ENCODE measurements at regions not wholly inside any gene's neighbourhood (a gene's known extent, or its start where the extent isn't known, plus 50 kb on each side); places are given as distances from the start of the nearest gene placed in this dataset.
"Not testable (repeated sequence)": the region's sequence is repeated elsewhere in the genome, so short reads cannot be mapped to it uniquely, and the experiment has no call there.

DNA sequence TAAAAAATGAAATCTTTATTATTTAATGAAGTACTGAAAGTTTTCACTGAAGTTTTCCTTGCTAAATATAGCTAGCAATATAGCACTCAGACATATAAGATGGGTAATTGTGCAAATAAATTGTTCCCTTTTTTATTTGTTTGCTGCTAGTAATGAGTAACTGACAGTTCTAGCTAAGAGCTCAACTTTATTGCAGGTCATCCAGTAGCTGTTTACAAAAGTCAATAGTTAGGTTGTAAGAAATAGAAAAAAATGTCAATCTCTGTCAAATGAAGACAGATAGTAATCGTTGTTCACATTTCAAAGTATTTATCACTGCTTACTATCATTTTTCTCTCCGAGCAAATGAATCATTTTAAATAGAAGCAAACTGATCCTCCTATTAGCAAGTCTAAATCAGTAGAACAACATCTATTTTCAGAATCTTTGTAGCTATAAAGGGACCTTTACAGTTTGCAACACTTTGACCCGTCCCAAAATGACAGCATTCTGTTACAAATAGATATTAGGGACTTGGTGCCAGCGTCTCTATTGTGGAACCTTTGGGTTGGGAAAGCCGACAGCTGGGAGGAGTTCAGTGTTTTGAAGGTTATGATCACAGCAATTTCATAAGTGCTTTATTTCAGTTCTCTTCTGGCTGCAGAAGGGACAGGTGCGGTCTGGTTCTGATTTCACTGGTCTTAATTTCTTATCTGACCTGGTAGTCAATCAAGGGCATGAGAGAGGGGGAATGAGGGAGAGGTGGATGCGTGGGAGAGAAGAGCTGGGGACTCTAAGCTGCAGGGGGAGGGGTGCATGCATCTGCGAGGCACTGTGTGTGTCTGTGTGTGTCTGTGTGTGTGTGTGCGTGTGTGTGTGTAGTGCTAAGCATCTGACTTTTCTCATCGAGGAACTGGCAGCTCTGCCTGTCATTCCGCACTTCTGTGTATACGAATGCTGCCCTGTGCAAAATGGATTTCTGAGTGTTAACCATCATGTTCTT, 227.9 kb upstream of the PITX2 start:
- peak in 2 of 3 experiments; percentile 63 to 78 for DNase-seq

GRCh38 chr4:110851989-110852388, 229.1 kb upstream of the PITX2 start:
- DNase-seq, result no peak

DNA sequence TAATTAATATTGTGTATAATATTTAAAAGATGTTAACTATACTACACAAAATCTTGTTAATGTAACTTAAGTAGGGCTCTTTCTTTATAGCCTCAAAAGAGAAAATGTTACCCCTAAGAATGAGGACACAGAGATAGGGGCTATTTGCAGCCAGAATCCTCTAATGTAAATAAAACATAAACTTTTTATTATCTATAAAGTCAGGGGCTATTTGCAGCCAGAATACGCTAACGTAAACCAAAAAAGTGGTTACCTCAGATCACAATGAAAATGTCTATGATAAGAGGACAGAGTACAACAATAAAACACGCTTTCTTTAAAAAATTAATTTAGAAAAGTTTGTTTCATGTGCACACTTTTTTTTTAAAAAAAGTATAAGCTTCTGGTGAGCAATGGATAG, 229.9 kb upstream of the PITX2 start:
- DNase-seq, result no peak

DNA sequence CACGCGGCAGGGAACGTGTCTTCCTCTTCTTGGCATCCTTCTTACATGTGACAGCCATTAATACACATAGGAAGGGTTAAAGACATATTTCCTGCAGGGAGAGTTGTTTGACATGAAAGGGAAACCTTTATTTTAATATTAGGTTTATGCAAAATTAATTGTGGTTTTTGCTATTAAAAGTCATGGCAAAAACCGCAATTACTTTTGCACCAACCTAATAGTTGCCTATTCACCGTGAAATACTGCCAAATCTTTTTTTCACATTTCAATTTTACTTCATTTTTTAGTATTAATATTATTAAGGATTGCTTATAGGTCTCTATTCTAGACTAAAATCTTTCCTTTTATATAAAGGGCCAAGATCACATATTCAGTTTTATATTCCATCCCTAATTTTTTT, 230.4 kb upstream of the PITX2 start:
- DNase-seq, result no peak

GRCh38 chr4:110854021-110854678, 231.3 kb upstream of the PITX2 start:
- no peak for DNase-seq

- DNase-seq, result no peak
These were observed 237.2 kb upstream of the PITX2 start for GRCh38 chr4:110860125-110860524.

- DNase-seq, result no peak
These were observed 238.0 kb upstream of the PITX2 start for GRCh38 chr4:110860901-110861300.

DNA sequence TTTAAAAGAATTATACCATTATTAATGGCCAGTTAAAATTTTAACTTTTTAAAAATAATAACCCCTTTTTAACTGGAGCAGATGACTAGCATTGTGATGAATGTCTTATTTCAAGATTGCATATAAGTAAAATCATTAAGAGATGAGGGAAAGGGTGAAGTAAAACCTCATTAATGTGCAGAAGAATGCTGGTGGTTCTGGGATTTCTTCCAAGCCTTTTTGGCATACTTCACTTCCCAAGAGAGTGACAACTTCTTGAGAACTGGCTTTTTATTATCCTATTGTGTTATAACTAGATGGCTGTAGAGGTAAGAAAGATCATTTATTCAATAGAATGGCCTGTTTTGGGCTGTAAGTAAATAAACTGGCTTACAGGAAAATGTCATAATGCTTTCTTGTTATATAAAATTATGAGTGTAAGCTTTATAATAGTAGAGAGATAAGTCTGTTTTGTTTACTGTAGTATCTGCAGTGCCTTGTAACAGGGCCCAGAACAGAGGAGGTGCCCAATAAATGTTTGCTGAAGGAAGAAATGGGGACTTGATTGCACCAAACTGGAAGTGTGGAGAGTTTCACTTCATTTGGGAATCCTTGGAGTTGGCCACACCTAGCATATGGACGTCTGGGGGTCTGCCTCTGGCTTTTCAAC, 242.9 kb upstream of the PITX2 start:
- DNase-seq, result no peak

- DNase-seq, result no peak
These were observed 244.5 kb upstream of the PITX2 start for GRCh38 chr4:110867251-110867960.

DNA sequence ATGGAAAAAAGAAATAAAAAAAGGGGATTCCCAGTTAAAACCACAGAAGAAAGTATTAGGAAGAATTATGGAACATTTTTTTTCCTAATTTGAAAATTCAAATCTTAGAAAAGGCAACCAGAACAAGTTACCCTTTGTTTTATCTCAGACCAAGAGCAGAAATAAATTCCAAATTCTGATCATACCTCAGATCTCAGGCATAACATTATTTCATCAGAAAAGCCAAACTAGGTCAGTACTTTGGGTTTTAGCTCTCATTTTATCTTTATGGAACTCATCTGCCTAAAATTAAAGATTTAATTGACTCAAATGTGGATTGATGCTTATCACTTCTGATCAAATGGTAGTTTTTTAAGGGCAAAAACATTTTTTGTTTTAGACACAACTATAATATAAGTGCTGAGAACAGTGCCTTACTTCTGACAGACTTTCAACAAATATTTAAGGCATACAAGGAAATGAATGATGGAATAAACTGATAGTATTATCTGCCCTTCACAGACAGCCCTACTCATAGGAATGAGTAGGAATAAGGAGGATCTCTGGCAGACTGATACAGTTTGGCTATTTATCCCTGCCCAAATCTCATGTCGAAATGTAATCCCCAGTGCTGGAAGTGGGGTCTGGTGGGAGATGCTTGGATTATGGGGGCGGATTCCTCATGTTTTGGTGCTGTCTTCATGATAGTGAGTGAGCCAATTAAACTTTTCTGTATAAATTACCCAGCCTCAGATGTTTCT, 245.3 kb upstream of the PITX2 start:
- no peak for DNase-seq

DNA sequence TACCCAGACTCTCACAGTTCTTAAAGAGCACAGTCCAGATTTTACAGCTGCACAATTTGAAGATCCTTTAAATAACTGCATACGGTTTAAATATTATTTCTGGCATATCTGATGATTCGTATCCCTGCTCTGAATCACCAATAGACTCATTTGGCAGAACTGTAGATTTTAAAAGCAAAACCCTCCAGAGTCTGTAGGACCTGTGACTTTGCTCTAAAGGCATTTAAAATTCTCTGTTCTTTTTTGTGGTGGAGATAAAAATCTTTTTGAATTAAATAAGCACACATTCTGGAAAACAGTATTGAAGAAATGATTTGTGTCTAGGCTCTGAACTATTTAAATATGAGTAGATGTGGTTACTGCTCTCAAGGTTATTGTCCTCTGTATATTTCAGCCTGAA, 246.2 kb upstream of the PITX2 start:
- DNase-seq, result no peak

DNA sequence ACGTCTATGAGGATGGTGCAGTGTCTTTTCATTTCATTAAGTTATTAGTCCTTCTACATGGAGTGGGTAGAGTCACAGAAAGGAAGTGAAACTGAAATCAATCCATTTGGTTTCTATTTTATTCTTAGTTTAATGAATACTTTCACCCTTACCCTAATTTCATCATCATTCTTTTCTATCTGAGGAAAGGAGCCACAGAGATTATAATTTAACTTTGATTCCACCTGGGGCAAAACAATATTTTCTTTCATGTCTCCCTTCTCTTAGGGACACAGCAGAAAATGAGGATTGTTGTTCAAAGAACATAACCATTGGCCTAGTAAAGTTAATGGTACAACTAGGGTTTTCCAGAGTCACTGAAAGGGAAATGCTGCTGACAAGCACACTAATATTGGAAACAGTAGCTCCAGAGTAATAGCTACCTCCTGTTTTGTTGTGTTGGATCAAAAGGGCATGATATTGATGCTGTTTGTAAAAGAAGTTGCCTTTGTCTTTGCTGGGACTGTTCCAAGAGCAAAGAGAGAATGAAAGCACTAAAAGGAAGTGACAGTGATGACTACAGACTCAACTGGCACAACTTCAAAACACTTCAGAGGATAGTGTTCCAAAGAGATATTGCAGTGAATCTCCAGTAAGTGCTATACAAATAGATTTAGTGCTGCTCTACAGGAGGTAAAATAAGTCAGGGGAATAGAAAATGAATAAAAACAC, 247.1 kb upstream of the PITX2 start:
- no peak for DNase-seq

DNA sequence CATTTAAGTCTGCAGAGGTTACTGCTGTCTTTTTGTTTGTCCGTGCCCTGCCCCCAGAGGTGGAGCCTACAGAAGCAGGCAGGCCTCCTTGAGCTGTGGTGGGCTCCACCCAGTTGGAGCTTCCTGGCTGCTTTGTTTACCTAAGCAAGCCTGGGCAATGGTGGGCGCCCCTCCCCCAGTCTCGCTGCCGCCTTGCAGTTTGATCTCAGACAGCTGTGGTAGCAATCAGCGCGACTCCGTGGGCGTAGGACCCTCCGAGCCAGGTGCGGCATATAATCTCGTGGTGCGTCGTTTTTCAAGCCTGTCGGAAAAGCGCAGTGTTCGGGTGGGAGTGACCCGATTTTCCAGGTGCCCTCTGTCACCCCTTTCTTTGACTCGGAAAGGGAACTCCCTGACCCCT, 253.3 kb upstream of the PITX2 start:
- DNase-seq, result not testable (repeated sequence)

DNA sequence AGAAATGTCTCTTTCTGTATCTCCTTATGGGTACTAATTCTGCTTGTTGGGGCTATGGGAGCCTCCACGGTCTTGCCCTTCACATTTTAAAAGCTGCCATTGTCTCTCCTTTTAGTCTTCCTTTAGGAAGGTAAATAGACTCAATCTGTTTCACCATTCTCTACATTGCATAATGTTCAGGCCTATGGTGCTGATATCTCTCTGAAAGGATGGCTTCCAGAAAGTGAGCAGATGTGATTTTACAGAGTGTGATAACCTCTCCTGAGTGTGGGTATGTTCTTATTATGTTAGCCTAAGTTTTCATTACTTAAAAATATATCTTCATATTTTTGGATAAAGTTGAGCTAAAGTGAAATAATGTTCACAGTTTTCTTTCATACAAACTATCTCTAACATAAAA, 254.0 kb upstream of the PITX2 start:
- no peak for DNase-seq

- no peak for DNase-seq
These were observed 255.0 kb upstream of the PITX2 start for GRCh38 chr4:110877778-110878370.

GRCh38 chr4:110878413-110878812, 255.5 kb upstream of the PITX2 start:
- DNase-seq, result no peak

DNA sequence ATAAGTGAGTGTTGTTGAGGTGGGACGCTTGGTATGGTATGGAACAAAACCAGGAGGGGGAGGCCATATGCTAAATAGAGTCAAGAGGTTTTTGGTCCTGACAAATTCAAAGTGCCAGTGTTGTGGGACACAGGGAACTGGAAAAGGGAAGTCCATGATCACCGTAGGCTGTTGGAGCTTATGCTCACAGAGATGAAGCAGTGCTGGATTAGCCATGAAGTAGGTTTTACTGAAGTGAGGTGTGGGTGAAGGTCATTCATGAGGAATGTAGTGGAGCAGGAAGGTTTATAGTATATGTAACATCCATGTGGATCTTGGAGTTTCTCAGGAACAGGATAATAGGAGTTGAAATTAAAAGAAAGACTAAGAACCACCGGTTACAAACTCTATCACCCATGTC, 256.1 kb upstream of the PITX2 start:
- no peak for DNase-seq

DNA sequence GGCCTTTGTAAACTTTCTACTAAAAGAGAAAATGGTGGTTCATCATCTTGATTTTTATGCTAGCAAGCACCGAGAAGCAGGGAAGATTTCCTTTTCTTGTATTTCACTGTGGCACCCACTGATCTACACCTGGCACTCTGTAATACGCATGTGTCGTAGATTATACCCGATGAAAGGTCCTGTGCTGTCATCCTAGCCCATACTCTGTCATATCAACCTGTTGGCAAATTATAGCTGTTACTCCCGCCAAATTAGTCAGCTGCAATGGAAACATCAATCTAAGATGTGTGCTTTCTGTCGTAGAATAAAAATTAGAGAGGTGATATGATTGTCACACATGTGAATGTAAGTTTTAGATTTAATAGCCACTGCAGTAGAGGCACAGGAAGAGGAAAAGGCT, 263.4 kb upstream of the PITX2 start:
- DNase-seq, result peak in 1 of 3 experiments; percentile 55

- no peak for DNase-seq
These were observed 264.0 kb upstream of the PITX2 start for GRCh38 chr4:110886856-110887255.

- DNase-seq, result no peak
These were observed 274.9 kb upstream of the PITX2 start for GRCh38 chr4:110897784-110898183.

- DNase-seq, result no peak
These were observed 275.4 kb upstream of the PITX2 start for GRCh38 chr4:110898290-110898689.

All from NCI-H1417 (cell line).